Activated T-cell treated with anti-CD3 and anti-CD28 coated beads, Interleukin-2, amount 50 U/mL, for 72 hours (primary cell): ENCODE measurements at regions not wholly inside any gene's neighbourhood (a gene's known extent, or its start where the extent isn't known, plus 50 kb on each side); places are given as distances from the start of the nearest gene placed in this dataset.
"Not testable (repeated sequence)": the region's sequence is repeated elsewhere in the genome, so short reads cannot be mapped to it uniquely, and the experiment has no call there.

Experiments
- ATAC-seq, 2 donors: fragments of 150-1000 bp; cut with Tn5 transposase; replicated peaks in 1 of 2; 2 replicates each; pipeline ENCODE4 v1.10.0; 2021; ENCODE audit warnings: moderate library complexity in 2 of 2, mild to moderate bottlenecking in 1 of 2
- DNase-seq, 2 donors: peaks; one replicate each; pipeline ENCODE4 v3.0.0; 2021 to 2022; ENCODE audit warnings: mixed read lengths in 1 of 2
- H3K27ac Mint-ChIP-seq: one replicate; pipeline ENCODE4 v1.8.0; 2022; ENCODE audit warnings: mild to moderate bottlenecking, moderate library complexity, mixed read lengths
- H3K27me3 Mint-ChIP-seq: one replicate; pipeline ENCODE4 v1.8.0; 2022; ENCODE audit warnings: low read depth, mixed read lengths
- H3K36me3 Mint-ChIP-seq, 2 donors: one replicate each; pipeline ENCODE4 v1.8.0; 2022; ENCODE audit warnings: mixed read lengths in 2 of 2, mild to moderate bottlenecking in 1 of 2; ENCODE audit not compliant: insufficient read depth in 2 of 2
- H3K4me1 Mint-ChIP-seq: one replicate; pipeline ENCODE4 v1.8.0; 2022; ENCODE audit warnings: low read depth, mixed read lengths
- H3K4me3 Mint-ChIP-seq, 2 donors: one replicate each; pipeline ENCODE4 v1.8.0; 2022; ENCODE audit warnings: mild to moderate bottlenecking in 2 of 2, mixed read lengths in 2 of 2, moderate library complexity in 2 of 2
- H3K9me3 Mint-ChIP-seq, 2 donors: one replicate each; pipeline ENCODE4 v1.8.0; 2022; ENCODE audit warnings: mixed read lengths in 2 of 2

DNA sequence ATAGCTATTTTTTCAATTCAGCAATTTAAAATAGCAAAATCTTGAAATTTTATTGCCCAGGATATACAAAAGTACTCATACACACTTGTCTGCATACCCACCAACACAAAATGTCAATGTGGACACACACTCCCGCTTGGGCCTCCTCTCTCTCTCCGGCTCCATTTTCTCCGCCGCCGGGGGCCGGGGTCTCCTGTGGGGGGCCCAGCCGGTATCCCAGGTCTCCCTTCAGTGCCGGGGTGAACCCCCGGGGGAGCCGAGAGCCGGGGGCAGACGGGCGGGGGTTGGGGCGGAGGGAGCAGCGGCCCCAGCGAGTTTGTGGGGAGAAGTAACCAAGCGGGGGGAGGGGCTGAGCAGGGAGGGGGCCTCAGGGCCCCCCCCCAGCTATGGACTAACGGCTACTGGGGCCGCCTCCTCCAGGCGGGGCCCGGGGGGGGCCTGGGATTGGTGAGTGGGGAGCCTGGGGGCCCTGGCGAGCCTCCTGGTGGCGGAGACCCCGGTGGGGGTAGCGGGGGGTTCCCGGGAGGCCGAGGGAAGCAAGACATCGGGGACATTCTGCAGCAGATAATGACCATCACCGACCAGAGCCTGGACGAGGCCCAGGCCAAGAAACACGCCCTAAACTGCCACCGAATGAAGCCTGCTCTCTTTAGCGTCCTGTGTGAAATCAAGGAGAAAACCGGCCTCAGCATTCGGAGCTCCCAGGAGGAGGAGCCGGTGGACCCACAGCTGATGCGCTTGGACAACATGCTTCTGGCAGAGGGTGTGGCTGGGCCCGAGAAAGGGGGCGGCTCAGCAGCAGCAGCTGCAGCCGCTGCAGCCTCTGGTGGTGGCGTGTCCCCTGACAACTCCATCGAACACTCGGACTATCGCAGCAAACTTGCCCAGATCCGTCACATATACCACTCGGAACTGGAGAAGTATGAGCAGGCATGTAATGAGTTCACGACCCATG lies 56.6 kb downstream of the CHST2 start:
- peaks cover 10 to 11% of the 10 kb centered on the region in 2 donors for H3K9me3 Mint-ChIP-seq
- not testable (repeated sequence) for H3K4me3 Mint-ChIP-seq, H3K27ac Mint-ChIP-seq, H3K27me3 Mint-ChIP-seq, DNase-seq, ATAC-seq
- peaks cover 12 to 23% of the 10 kb centered on the region in 2 donors for H3K36me3 Mint-ChIP-seq
- H3K4me1 Mint-ChIP-seq: peaks cover 49% of the 10 kb centered on the region

DNA sequence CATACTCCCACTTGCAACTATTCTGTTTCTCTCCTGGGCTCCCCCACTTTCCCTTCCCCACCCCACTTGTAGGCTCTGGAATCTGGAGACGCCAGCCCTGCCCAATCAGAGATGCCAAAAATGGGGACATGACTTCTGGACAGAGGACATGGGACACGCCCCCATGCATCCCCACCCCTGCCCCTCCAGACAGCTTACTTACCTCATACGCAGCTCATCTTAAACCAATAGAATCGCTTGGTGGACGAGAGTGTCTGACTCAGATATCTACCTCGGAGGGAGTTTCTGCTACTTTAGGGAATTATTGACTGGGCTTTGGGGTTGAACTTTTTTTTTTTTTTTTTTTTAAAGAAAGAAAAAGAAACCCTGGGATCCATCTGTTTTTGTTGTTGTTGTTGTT lies 58.4 kb downstream of the CHST2 start:
- H3K4me1 Mint-ChIP-seq: peaks cover 41% of the 10 kb centered on the region
- not testable (repeated sequence) for H3K9me3 Mint-ChIP-seq, H3K4me3 Mint-ChIP-seq, H3K27ac Mint-ChIP-seq, H3K27me3 Mint-ChIP-seq, DNase-seq
- H3K36me3 Mint-ChIP-seq: peaks cover 7 to 19% of the 10 kb centered on the region in 2 donors
- ATAC-seq: peak; percentile 49 to 62

DNA sequence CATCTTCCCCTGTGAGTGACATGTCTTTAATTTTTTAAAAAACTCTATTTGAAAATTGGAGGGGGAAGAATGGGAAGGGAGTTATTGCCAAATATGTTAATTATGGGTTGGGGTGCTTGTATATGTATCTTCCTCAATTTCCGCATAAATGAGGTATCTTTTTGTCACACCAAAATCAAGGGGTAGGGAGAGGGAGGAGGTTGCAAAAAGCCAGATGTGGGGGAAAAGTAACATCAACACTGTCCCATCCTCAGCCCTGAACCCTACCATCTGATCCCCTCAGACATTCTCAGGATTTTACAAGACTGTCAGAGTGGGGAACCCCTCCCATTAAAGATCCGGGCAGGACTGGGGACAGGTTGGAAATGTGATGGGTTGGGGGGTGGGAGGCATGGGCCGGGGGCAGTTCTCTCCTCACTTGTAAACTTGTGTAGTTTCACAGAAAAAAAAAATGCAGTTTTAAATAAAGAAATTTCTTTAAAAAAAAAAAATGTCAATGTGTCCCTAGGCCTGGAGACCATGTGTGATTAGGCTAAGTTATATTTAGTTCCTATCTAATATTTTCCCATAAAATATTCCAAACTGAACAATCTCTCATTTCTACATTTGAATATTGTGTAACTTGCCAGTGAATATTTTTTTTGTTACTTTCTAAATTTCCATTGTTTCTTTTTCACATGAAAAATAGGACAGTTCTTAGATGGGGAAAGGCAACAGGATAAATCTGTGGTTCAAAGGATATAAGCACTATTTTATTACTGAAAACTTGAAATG lies 59.4 kb downstream of the CHST2 start:
- Mint-ChIP-seq H3K36me3 (peaks cover 1 to 11% of the 10 kb centered on the region in 2 donors), H3K4me1 (peaks cover 43% of the 10 kb centered on the region)
- H3K27me3 Mint-ChIP-seq, H3K27ac Mint-ChIP-seq, H3K4me3 Mint-ChIP-seq, DNase-seq, H3K9me3 Mint-ChIP-seq, ATAC-seq: not testable (repeated sequence)

DNA sequence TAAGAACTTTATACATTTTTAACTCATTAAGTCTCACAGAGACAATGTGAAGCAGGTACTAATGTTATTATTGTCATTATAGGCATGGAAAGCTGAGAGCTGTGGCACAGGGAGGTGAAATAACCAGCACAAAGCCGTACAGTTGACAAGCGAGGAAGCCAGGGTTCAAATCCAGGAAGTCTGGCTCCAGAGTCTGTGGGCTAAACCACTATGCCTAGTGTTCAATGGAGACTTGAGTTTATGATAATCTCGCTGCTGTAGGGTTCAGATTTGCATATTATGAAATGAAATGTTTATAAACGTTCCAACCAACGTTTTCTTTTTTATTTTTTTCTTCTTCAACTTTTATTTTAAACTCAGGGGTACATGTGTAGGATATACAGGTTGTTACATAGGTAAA lies 60.0 kb downstream of the CHST2 start:
- Mint-ChIP-seq H3K36me3 (peaks cover 1 to 6% of the 10 kb centered on the region in 2 donors), H3K4me3 (no peak overlapping the region), H3K27ac (no peak overlapping the region), H3K4me1 (peaks cover 43% of the 10 kb centered on the region), H3K27me3 (no peaks in the 10 kb centered on the region), H3K9me3 (peaks cover 2 to 4% of the 10 kb centered on the region in 2 donors)
- ATAC-seq: no peak
- DNase-seq: no peak

GRCh38 chr3:143180860-143181259 lies 61.3 kb downstream of the CHST2 start:
- ATAC-seq, DNase-seq, H3K27ac Mint-ChIP-seq, H3K9me3 Mint-ChIP-seq, H3K27me3 Mint-ChIP-seq, H3K36me3 Mint-ChIP-seq, H3K4me3 Mint-ChIP-seq: not testable (repeated sequence)
- H3K4me1 Mint-ChIP-seq: peaks cover 38% of the 10 kb centered on the region

GRCh38 chr3:143181977-143182376 lies 62.4 kb downstream of the CHST2 start:
- not testable (repeated sequence) for ATAC-seq

GRCh38 chr3:143182866-143183664 lies 63.5 kb downstream of the CHST2 start:
- Mint-ChIP-seq H3K36me3 (peaks cover 1 to 6% of the 10 kb centered on the region in 2 donors), H3K27me3 (no peaks in the 10 kb centered on the region), H3K27ac (no peak overlapping the region), H3K9me3 (peaks cover 2 to 4% of the 10 kb centered on the region in 2 donors), H3K4me1 (peaks cover 38% of the 10 kb centered on the region), H3K4me3 (peak overlapping the region in 1 of 2 donors; percentile 53)
- no peak for ATAC-seq
- no peak for DNase-seq

More at GRCh38 chr3:143181977-143182376, 62.4 kb downstream of the CHST2 start:
- not testable (repeated sequence) for H3K27me3 Mint-ChIP-seq, DNase-seq, H3K27ac Mint-ChIP-seq, H3K9me3 Mint-ChIP-seq, H3K36me3 Mint-ChIP-seq, H3K4me3 Mint-ChIP-seq
- H3K4me1 Mint-ChIP-seq: peaks cover 38% of the 10 kb centered on the region

DNA sequence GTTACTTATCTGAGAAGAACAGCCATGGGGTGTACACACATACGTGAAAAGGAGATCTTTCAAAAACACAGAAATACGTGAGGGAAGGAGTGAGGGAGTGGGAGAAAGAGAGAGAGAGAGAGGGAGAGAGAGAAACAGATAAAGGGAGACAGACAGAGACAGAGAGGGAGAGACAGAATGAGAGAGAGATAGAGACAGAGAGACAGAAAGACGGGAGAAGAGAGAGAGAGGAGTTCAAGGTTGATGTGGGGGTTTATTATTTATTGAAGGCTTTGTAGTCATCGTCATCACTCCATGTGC lies 64.0 kb downstream of the CHST2 start:
- Mint-ChIP-seq H3K9me3 (peaks cover 2 to 4% of the 10 kb centered on the region in 2 donors), H3K27me3 (no peaks in the 10 kb centered on the region), H3K36me3 (peaks cover 1 to 6% of the 10 kb centered on the region in 2 donors), H3K4me1 (peaks cover 38% of the 10 kb centered on the region), H3K4me3 (peak overlapping the region in 1 of 2 donors; percentile 53), H3K27ac (no peak overlapping the region)
- DNase-seq (no peak), ATAC-seq (no peak)

GRCh38 chr3:143184099-143184498 lies 64.5 kb downstream of the CHST2 start:
- peaks cover 1 to 6% of the 10 kb centered on the region in 2 donors for H3K36me3 Mint-ChIP-seq
- H3K4me1 Mint-ChIP-seq: peaks cover 38% of the 10 kb centered on the region
- H3K27me3 Mint-ChIP-seq: no peaks in the 10 kb centered on the region
- no peak overlapping the region for H3K4me3 Mint-ChIP-seq
- peaks cover 2 to 4% of the 10 kb centered on the region in 2 donors for H3K9me3 Mint-ChIP-seq
- DNase-seq (no peak), ATAC-seq (no peak)
- no peak overlapping the region for H3K27ac Mint-ChIP-seq

DNA sequence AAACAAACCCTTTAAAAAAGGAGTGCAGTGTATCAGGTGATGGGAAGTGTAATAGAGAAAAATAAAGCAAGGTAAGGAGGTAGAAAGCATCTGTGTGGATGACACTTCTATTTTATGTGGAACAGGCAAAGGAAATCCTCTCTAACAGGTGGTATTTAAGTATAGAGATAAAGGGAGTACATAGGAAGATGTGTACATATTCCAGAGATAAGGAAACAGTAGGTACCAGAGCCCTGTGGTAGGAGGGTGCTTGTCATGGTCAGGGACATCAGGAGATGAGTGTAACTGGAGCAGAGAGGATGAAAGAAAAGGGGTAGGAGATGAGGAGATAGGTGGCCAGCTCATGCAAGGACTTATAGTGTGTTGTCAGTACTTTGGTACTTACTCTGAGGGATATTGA lies 65.8 kb downstream of the CHST2 start:
- no peak for DNase-seq
- no peak overlapping the region for H3K27ac Mint-ChIP-seq
- peaks cover 27% of the 10 kb centered on the region for H3K4me1 Mint-ChIP-seq
- peaks cover 0 to 6% of the 10 kb centered on the region in 2 donors for H3K36me3 Mint-ChIP-seq
- H3K4me3 Mint-ChIP-seq: no peak overlapping the region
- no peaks in the 10 kb centered on the region for H3K27me3 Mint-ChIP-seq
- H3K9me3 Mint-ChIP-seq: peaks cover 2 to 4% of the 10 kb centered on the region in 2 donors
- no peak for ATAC-seq

GRCh38 chr3:143187111-143187510 lies 67.5 kb downstream of the CHST2 start:
- no peak for DNase-seq
- no peak overlapping the region for H3K27ac Mint-ChIP-seq
- peaks cover 36% of the 10 kb centered on the region for H3K4me1 Mint-ChIP-seq
- H3K36me3 Mint-ChIP-seq: no peaks in the 10 kb centered on the region
- no peak for ATAC-seq
- H3K9me3 Mint-ChIP-seq: peaks cover 2% of the 10 kb centered on the region in 2 donors
- H3K4me3 Mint-ChIP-seq: no peak overlapping the region
- H3K27me3 Mint-ChIP-seq: no peaks in the 10 kb centered on the region

- peaks cover 3 to 10% of the 10 kb centered on the region in 2 donors for H3K36me3 Mint-ChIP-seq
These were observed 69.3 kb downstream of the CHST2 start for GRCh38 chr3:143188881-143189280.

More at GRCh38 chr3:143188881-143189280, 69.3 kb downstream of the CHST2 start:
- ATAC-seq (no peak), DNase-seq (no peak)
- Mint-ChIP-seq H3K4me1 (peaks cover 28% of the 10 kb centered on the region), H3K27me3 (no peaks in the 10 kb centered on the region), H3K27ac (no peak overlapping the region), H3K9me3 (peaks cover 6% of the 10 kb centered on the region in 2 donors), H3K4me3 (no peak overlapping the region)
